ENCODE measurements at regions not wholly inside any gene's neighbourhood (a gene's known extent, or its start where the extent isn't known, plus 50 kb on each side); places are given as distances from the start of the nearest gene placed in this dataset.

DNA sequence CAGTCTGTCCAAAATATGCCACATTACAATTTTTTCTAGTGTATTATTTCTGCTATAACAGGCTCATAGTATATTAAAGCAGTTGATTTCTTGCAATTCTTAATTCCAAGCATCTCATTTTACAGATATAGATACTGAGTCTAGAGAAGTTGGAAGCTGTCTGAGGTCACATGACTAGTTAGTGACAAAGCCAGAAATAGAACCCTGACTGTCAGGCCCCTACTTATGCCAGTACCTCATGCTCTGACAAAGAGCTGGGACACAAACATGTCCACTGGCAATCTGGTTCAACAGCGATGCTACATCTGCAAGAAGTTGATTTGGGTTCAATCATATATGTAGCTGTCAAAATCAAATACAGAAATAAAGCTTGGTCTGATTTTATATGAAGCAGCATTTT is 750.4 kb upstream of the FAM98A start:
- TF ChIP-seq, protein P1, sequence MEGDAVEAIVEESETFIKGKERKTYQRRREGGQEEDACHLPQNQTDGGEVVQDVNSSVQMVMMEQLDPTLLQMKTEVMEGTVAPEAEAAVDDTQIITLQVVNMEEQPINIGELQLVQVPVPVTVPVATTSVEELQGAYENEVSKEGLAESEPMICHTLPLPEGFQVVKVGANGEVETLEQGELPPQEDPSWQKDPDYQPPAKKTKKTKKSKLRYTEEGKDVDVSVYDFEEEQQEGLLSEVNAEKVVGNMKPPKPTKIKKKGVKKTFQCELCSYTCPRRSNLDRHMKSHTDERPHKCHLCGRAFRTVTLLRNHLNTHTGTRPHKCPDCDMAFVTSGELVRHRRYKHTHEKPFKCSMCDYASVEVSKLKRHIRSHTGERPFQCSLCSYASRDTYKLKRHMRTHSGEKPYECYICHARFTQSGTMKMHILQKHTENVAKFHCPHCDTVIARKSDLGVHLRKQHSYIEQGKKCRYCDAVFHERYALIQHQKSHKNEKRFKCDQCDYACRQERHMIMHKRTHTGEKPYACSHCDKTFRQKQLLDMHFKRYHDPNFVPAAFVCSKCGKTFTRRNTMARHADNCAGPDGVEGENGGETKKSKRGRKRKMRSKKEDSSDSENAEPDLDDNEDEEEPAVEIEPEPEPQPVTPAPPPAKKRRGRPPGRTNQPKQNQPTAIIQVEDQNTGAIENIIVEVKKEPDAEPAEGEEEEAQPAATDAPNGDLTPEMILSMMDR (IDR thresholded peaks at IDR 0.05; ENCODE audit: low read depth, low read length, missing input control), result no peak
- TF ChIP-seq, protein P2, sequence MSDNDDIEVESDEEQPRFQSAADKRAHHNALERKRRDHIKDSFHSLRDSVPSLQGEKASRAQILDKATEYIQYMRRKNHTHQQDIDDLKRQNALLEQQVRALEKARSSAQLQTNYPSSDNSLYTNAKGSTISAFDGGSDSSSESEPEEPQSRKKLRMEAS (IDR thresholded peaks at IDR 0.05), result no peak
- TF ChIP-seq EGR1 (IDR thresholded peaks at IDR 0.05; ENCODE audit: low read depth in 2 of 2), result no peak
- no peak for TF ChIP-seq JUND (IDR thresholded peaks at IDR 0.05)
